DOHH2 (cell line): ENCODE measurements at regions not wholly inside any gene's neighbourhood (a gene's known extent, or its start where the extent isn't known, plus 50 kb on each side); places are given as distances from the start of the nearest gene placed in this dataset.

Source experiments
- EZH2phosphoT487 ChIP-seq: fragments of 200-600 bp; sonication (generic); IDR thresholded peaks from 2 replicates; pipeline ENCODE4 v1.6.1; 2017; ENCODE audit warnings: borderline replicate concordance, mild to moderate bottlenecking, antibody characterized with exemption, low read length, moderate library complexity, mixed read lengths
- TF ChIP-seq, protein P1 (sequence below): fragments of 200-600 bp; sonication (generic); IDR thresholded peaks from one replicate; pipeline ENCODE4 v1.5.1; 2014; ENCODE audit warnings: antibody characterized with exemption, mild to moderate bottlenecking, low read depth, low read length; ENCODE audit not compliant: poor library complexity, severe bottlenecking

DNA sequence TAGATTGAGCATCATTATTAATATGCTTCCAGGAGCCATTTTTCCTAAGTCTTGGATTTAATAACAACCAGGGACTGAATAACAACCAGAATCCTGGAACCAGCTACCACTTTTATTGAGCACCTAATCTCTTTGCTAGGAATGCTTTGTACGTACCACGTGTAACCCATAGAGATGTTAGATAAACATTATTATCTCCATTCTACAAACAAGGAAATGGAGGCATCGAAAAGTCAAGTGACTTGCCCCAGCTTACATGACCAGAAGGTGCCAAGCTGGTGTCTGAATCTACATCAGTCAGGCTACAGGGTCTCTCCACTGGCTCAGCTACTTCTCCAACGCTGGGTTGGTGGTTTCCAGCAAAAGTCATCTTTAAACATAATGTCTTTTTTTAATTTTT lies 256.1 kb upstream of the ANKRD55 start:
- TF ChIP-seq, protein P1, sequence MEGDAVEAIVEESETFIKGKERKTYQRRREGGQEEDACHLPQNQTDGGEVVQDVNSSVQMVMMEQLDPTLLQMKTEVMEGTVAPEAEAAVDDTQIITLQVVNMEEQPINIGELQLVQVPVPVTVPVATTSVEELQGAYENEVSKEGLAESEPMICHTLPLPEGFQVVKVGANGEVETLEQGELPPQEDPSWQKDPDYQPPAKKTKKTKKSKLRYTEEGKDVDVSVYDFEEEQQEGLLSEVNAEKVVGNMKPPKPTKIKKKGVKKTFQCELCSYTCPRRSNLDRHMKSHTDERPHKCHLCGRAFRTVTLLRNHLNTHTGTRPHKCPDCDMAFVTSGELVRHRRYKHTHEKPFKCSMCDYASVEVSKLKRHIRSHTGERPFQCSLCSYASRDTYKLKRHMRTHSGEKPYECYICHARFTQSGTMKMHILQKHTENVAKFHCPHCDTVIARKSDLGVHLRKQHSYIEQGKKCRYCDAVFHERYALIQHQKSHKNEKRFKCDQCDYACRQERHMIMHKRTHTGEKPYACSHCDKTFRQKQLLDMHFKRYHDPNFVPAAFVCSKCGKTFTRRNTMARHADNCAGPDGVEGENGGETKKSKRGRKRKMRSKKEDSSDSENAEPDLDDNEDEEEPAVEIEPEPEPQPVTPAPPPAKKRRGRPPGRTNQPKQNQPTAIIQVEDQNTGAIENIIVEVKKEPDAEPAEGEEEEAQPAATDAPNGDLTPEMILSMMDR: no peak
- no peak for TF ChIP-seq EZH2phosphoT487
